Astrocyte (in vitro differentiated cells and primary cell): ENCODE measurements at regions not wholly inside any gene's neighbourhood (a gene's known extent, or its start where the extent isn't known, plus 50 kb on each side); places are given as distances from the start of the nearest gene placed in this dataset.

Source experiments
- EZH2 ChIP-seq: IDR thresholded peaks from 2 replicates; pipeline ENCODE4 v1.6.1; 2012; ENCODE audit warnings: mild to moderate bottlenecking, low read length, inconsistent platforms; ENCODE audit not compliant: insufficient read depth
- TF ChIP-seq, protein P1 (sequence below): IDR thresholded peaks from 2 replicates; pipeline ENCODE4 v1.5.1; 2011; ENCODE audit warnings: low read depth, mild to moderate bottlenecking, inconsistent platforms, low read length, moderate library complexity; ENCODE audit not compliant: insufficient read depth

DNA sequence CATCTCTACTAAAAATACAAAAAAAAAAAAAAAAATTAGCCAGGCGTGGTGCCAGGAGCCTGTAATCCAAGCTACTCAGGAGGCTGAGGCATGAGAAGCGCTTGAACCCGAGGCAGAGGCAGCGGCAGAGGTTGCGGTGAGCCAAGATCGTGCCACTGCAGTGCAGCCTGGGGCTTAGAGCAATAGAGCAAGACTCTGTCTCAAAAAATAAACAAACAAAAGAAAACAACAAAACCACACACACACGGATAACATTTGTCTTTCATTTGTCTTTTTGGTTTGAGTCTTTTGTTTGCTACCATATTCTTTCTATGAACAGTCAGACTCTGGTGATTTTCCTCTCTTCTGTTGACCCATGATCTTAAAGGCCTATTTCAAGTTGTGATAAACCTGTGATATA lies 1168.3 kb upstream of the WWC1 start:
- TF ChIP-seq, protein P1, sequence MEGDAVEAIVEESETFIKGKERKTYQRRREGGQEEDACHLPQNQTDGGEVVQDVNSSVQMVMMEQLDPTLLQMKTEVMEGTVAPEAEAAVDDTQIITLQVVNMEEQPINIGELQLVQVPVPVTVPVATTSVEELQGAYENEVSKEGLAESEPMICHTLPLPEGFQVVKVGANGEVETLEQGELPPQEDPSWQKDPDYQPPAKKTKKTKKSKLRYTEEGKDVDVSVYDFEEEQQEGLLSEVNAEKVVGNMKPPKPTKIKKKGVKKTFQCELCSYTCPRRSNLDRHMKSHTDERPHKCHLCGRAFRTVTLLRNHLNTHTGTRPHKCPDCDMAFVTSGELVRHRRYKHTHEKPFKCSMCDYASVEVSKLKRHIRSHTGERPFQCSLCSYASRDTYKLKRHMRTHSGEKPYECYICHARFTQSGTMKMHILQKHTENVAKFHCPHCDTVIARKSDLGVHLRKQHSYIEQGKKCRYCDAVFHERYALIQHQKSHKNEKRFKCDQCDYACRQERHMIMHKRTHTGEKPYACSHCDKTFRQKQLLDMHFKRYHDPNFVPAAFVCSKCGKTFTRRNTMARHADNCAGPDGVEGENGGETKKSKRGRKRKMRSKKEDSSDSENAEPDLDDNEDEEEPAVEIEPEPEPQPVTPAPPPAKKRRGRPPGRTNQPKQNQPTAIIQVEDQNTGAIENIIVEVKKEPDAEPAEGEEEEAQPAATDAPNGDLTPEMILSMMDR = no peak
- TF ChIP-seq EZH2 = no peak
